Germinal center (tissue), 1 donor: ENCODE measurements at regions not wholly inside any gene's neighbourhood (a gene's known extent, or its start where the extent isn't known, plus 50 kb on each side); places are given as distances from the start of the nearest gene placed in this dataset.
"Not testable (repeated sequence)": the region's sequence is repeated elsewhere in the genome, so short reads cannot be mapped to it uniquely, and the experiment has no call there.

Source experiments
- DNase-seq: peaks from one replicate; pipeline ENCODE4 v3.0.0; 2012; ENCODE audit warnings: mixed read lengths, low spot score

- no peak for DNase-seq
These were observed 232.1 kb upstream of the PIK3R1 start for GRCh38 chr5:67983251-67984110.

- not testable (repeated sequence) for DNase-seq
These were observed 233.4 kb upstream of the PIK3R1 start for GRCh38 chr5:67982160-67982559.

GRCh38 chr5:67978171-67978570, 237.4 kb upstream of the PIK3R1 start:
- no peak for DNase-seq

- DNase-seq = no peak
These were observed 238.5 kb upstream of the PIK3R1 start for GRCh38 chr5:67976891-67977601.

- DNase-seq = no peak
These were observed 239.4 kb upstream of the PIK3R1 start for GRCh38 chr5:67976181-67976580.

GRCh38 chr5:67974471-67974870, 241.1 kb upstream of the PIK3R1 start:
- DNase-seq = no peak

- no peak for DNase-seq
These were observed 241.5 kb upstream of the PIK3R1 start for GRCh38 chr5:67974054-67974453.

- DNase-seq = no peak
These were observed 243.4 kb upstream of the PIK3R1 start for GRCh38 chr5:67971971-67972821.

GRCh38 chr5:67971223-67971830, 244.2 kb upstream of the PIK3R1 start:
- DNase-seq = no peak

- DNase-seq = no peak
These were observed 245.9 kb upstream of the PIK3R1 start for GRCh38 chr5:67969631-67970030.

GRCh38 chr5:67969176-67969575, 246.4 kb upstream of the PIK3R1 start:
- DNase-seq = no peak

- no peak for DNase-seq
These were observed 248.8 kb upstream of the PIK3R1 start for GRCh38 chr5:67966712-67967111.

- DNase-seq = no peak
These were observed 250.9 kb upstream of the PIK3R1 start for GRCh38 chr5:67964619-67965018.

- DNase-seq = no peak
These were observed 251.6 kb upstream of the PIK3R1 start for GRCh38 chr5:67963789-67964519.

- DNase-seq = no peak
These were observed 254.6 kb upstream of the PIK3R1 start for GRCh38 chr5:67960939-67961338.

- DNase-seq = no peak
These were observed 258.2 kb upstream of the PIK3R1 start for GRCh38 chr5:67957374-67957773.

- DNase-seq = no peak
These were observed 261.2 kb upstream of the PIK3R1 start for GRCh38 chr5:67954351-67954750.

- no peak for DNase-seq
These were observed 273.1 kb upstream of the PIK3R1 start for GRCh38 chr5:67942421-67942820.

GRCh38 chr5:67941614-67942401, 273.7 kb upstream of the PIK3R1 start:
- DNase-seq = no peak

- no peak for DNase-seq
These were observed 279.5 kb upstream of the PIK3R1 start for GRCh38 chr5:67935908-67936566.
